ENCODE measurements at regions not wholly inside any gene's neighbourhood (a gene's known extent, or its start where the extent isn't known, plus 50 kb on each side); places are given as distances from the start of the nearest gene placed in this dataset.

DNA sequence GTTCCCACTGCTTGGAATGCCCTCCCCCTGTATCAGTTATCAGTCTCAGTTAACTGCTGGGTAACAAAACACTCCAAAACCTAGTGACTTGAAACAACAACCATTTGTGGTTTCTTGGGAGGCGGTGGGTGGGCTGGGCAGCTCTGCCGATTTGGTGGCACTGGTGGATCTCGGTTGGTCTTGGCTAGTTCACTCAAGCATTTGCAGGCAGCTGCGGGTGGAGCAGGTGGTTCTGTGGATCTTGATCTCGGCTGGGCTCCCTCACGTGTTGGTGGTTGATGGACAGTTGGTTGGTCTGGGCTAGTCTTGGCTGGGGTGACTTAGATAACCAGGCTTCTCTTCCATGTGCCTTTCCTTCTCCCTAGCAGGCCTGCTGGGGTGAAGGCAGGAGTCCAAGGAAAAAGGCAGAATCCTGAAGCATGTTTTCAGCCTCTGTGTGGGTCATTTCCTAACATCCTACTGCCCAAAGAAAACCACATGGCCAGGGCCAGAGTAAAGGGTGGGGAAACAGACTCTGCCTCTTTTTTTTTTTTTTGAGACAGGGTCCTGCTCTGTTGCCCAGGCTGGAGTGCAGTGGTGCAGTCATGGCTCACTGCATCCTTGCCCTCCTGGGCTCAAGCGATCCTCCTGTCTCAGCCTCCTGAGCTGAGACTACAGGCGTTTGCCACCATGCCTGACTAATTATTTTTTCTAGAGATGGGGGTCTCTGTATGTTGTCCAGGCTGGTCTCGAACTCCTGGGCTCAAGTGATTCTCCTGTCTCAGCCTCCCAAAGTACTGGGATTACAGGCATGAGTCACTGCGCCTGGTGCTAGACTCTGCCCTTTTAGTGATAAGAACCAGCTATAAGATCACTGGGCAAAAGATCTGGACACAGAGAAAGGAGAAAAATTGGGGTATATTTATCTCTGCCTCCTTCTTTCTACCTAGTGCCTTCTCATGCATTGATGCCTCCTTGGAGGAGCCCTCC, 183.7 kb downstream of the RGS3 start:
- Histone ChIP-seq H3K4me3 (ENCODE audit: control insufficient read depth in 2 of 3, extremely low read depth in 1 of 3, insufficient read depth in 2 of 3, low read depth in 1 of 3, low read length in 3 of 3) (no peak overlapping the region), H3K9me3 (ENCODE audit: control insufficient read depth, low read depth, low read length) (no peaks in the 10 kb centered on the region), H3K27me3 (ENCODE audit: control insufficient read depth, extremely low read depth, insufficient read depth, low read length) (no peaks in the 10 kb centered on the region), H3K79me2 (ENCODE audit: control insufficient read depth, insufficient read depth, low read length) (no peaks in the 10 kb centered on the region), H2AFZ (ENCODE audit: control insufficient read depth, low read length) (no peak overlapping the region), H3K9ac (ENCODE audit: control insufficient read depth, extremely low read depth, insufficient read depth, low read length) (no peak overlapping the region), H4K20me1 (ENCODE audit: control insufficient read depth, extremely low read depth, insufficient read depth, low read length) (no peaks in the 10 kb centered on the region), H3K9me1 (ENCODE audit: control insufficient read depth, extremely low read depth, insufficient read depth, low read length) (peaks cover 3% of the 10 kb centered on the region), H3K36me3 (ENCODE audit: control insufficient read depth in 2 of 2, extremely low read depth in 1 of 2, insufficient read depth in 2 of 2, low read length in 2 of 2) (no peaks in the 10 kb centered on the region), H3K4me2 (ENCODE audit: control insufficient read depth, extremely low read depth, insufficient read depth, low read depth, low read length) (no peak overlapping the region), H3K27ac (ENCODE audit: control insufficient read depth, insufficient read depth, low read length) (no peak overlapping the region), H3K4me1 (ENCODE audit: control insufficient read depth, extremely low read depth, insufficient read depth, low read length) (no peaks in the 10 kb centered on the region)
- FAIRE-seq, result no peak
- dilution Hi-C loops (cut with MboI; ENCODE audit: extremely low pct_ligation_motif_present, low sequenced_read_pairs), result no loop called here
- DNase-seq (ENCODE audit: low read depth, low spot score), result no peak
- no peak for TF ChIP-seq EZH2 (IDR thresholded peaks at IDR 0.05; ENCODE audit: low read length)

DNA sequence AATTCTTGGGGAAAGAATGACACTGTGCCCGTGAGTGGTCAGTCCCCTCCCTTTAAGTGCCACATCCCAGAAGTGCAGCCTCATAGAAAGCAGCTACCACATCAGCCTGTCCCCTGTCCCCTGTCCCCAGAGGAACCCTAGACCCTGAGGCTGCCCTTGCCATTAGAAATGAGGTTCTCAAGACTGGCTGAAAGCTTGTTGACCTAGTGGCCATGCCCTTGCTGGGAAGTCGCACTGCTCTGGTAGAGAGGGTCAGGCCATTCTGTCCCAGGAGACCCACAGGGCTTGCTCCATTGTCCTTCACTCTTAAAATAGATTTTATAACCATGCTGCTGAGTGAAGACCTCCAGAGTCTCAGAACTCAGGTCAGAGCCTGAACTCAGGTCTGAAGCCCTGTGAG, 184.5 kb downstream of the RGS3 start:
- H3K4me1 ChIP-seq (ENCODE audit: control insufficient read depth, extremely low read depth, insufficient read depth, low read length), result no peaks in the 10 kb centered on the region
- no peak overlapping the region for H3K4me2 ChIP-seq (ENCODE audit: control insufficient read depth, extremely low read depth, insufficient read depth, low read depth, low read length)
- no peak overlapping the region for H3K9ac ChIP-seq (ENCODE audit: control insufficient read depth, extremely low read depth, insufficient read depth, low read length)
- no peak for TF ChIP-seq EZH2 (IDR thresholded peaks at IDR 0.05; ENCODE audit: low read length)
- TF ChIP-seq, protein P1, sequence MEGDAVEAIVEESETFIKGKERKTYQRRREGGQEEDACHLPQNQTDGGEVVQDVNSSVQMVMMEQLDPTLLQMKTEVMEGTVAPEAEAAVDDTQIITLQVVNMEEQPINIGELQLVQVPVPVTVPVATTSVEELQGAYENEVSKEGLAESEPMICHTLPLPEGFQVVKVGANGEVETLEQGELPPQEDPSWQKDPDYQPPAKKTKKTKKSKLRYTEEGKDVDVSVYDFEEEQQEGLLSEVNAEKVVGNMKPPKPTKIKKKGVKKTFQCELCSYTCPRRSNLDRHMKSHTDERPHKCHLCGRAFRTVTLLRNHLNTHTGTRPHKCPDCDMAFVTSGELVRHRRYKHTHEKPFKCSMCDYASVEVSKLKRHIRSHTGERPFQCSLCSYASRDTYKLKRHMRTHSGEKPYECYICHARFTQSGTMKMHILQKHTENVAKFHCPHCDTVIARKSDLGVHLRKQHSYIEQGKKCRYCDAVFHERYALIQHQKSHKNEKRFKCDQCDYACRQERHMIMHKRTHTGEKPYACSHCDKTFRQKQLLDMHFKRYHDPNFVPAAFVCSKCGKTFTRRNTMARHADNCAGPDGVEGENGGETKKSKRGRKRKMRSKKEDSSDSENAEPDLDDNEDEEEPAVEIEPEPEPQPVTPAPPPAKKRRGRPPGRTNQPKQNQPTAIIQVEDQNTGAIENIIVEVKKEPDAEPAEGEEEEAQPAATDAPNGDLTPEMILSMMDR (optimal IDR thresholded peaks at IDR 0.05 in 1 of 3, IDR thresholded peaks at IDR 0.05 in 1 of 3, conservative IDR thresholded peaks at IDR 0.05 in 1 of 3; ENCODE audit: extremely low read depth in 1 of 3, insufficient read depth in 2 of 3, low read length in 3 of 3), result no peak
- FAIRE-seq (no peak), DNase-seq (ENCODE audit: low read depth, low spot score) (no peak)
- peaks cover 3% of the 10 kb centered on the region for H3K9me1 ChIP-seq (ENCODE audit: control insufficient read depth, extremely low read depth, insufficient read depth, low read length)
- no peak overlapping the region for H3K4me3 ChIP-seq (ENCODE audit: control insufficient read depth in 2 of 3, extremely low read depth in 1 of 3, insufficient read depth in 2 of 3, low read depth in 1 of 3, low read length in 3 of 3)
- H4K20me1 ChIP-seq (ENCODE audit: control insufficient read depth, extremely low read depth, insufficient read depth, low read length), result no peaks in the 10 kb centered on the region
- H3K36me3 ChIP-seq (ENCODE audit: control insufficient read depth in 2 of 2, extremely low read depth in 1 of 2, insufficient read depth in 2 of 2, low read length in 2 of 2), result no peaks in the 10 kb centered on the region
- no peak overlapping the region for H3K27ac ChIP-seq (ENCODE audit: control insufficient read depth, insufficient read depth, low read length)
- H3K79me2 ChIP-seq (ENCODE audit: control insufficient read depth, insufficient read depth, low read length), result no peaks in the 10 kb centered on the region
- no peaks in the 10 kb centered on the region for H3K9me3 ChIP-seq (ENCODE audit: control insufficient read depth, low read depth, low read length)
- no peak overlapping the region for H2AFZ ChIP-seq (ENCODE audit: control insufficient read depth, low read length)
- dilution Hi-C loops (cut with MboI; ENCODE audit: extremely low pct_ligation_motif_present, low sequenced_read_pairs), result no loop called here
- no peaks in the 10 kb centered on the region for H3K27me3 ChIP-seq (ENCODE audit: control insufficient read depth, extremely low read depth, insufficient read depth, low read length)

Data from keratinocyte (primary cell).